Smooth muscle cell (in vitro differentiated cells): ENCODE measurements at regions not wholly inside any gene's neighbourhood (a gene's known extent, or its start where the extent isn't known, plus 50 kb on each side); places are given as distances from the start of the nearest gene placed in this dataset.

Experiments used
- DNase-seq: peaks from one replicate; lab custom pipeline; 2025; ENCODE audit not compliant: unreplicated experiment; lab: John Stamatoyannopoulos, UW
- H2AFZ ChIP-seq: fragments of 200-600 bp; sonication (generic); 2 replicates; pipeline ENCODE4 v1.6.0; 2016; ENCODE audit warnings: antibody characterized with exemption, low read depth, mild to moderate bottlenecking
- H3F3A ChIP-seq: fragments of 200-600 bp; sonication (generic); 2 replicates; pipeline ENCODE4 v1.6.0; 2017; ENCODE audit warnings: antibody characterized with exemption, low read depth
- H3K27ac ChIP-seq: fragments of 200-600 bp; sonication (generic); 2 replicates; pipeline ENCODE4 v1.5.1; 2016; ENCODE audit warnings: low read depth, mild to moderate bottlenecking
- H3K27me3 ChIP-seq: fragments of 200-600 bp; sonication (generic); 2 replicates; pipeline ENCODE4 v1.6.1; 2016; ENCODE audit warnings: low read depth, mild to moderate bottlenecking
- H3K36me3 ChIP-seq: fragments of 200-600 bp; sonication (generic); 2 replicates; pipeline ENCODE4 v1.5.1; 2016; ENCODE audit warnings: low read depth
- H3K4me1 ChIP-seq: fragments of 200-600 bp; sonication (generic); 2 replicates; pipeline ENCODE4 v1.5.1; 2016; ENCODE audit warnings: low read depth
- H3K4me2 ChIP-seq: fragments of 200-600 bp; sonication (generic); 2 replicates; pipeline ENCODE4 v1.6.0; 2016; ENCODE audit warnings: mild to moderate bottlenecking
- H3K4me3 ChIP-seq: fragments of 200-600 bp; sonication (generic); 2 replicates; pipeline ENCODE4 v1.5.1; 2016; ENCODE audit warnings: mild to moderate bottlenecking
- H3K79me2 ChIP-seq: fragments of 200-600 bp; sonication (generic); 2 replicates; pipeline ENCODE4 v1.6.0; 2016; ENCODE audit warnings: low read depth, mild to moderate bottlenecking
- H3K9ac ChIP-seq: fragments of 200-600 bp; sonication (generic); 2 replicates; pipeline ENCODE4 v1.6.0; 2016; ENCODE audit warnings: low read depth
- H3K9me3 ChIP-seq: fragments of 200-600 bp; sonication (generic); replicated peaks from 2 replicates; pipeline ENCODE4 v1.5.1; 2016; ENCODE audit warnings: low read depth
- H4K20me1 ChIP-seq: fragments of 200-600 bp; sonication (generic); 2 replicates; pipeline ENCODE4 v1.6.0; 2016; ENCODE audit warnings: low read depth
- CTCF ChIP-seq: fragments of 200-600 bp; sonication (generic); IDR thresholded peaks from 2 replicates; pipeline ENCODE4 v1.5.1; 2017; ENCODE audit warnings: borderline replicate concordance, mild to moderate bottlenecking, antibody characterized with exemption; ENCODE audit not compliant: insufficient read depth, poor library complexity, severe bottlenecking
- WGBS: methylation state at CpG from one replicate; pipeline ENCODE4 v1.1.7; 2016; ENCODE audit warnings: low lambda C conversion rate; 5-methylcytosine and 5-hydroxymethylcytosine counted together

GRCh38 chr6:126631363-126631762 is 291.4 kb downstream of the CENPW start:
- H4K20me1 ChIP-seq: no peaks in the 10 kb centered on the region
- no peak for TF ChIP-seq CTCF
- no peaks in the 10 kb centered on the region for H3K79me2 ChIP-seq
- peak overlapping the region; percentile 83 for H3K27ac ChIP-seq
- peak overlapping the region; percentile 59 for H3K4me2 ChIP-seq
- peaks cover 6% of the 10 kb centered on the region for H3F3A ChIP-seq
- no peaks in the 10 kb centered on the region for H3K27me3 ChIP-seq
- no peaks in the 10 kb centered on the region for H3K9me3 ChIP-seq
- no peaks in the 10 kb centered on the region for H3K36me3 ChIP-seq
- H2AFZ ChIP-seq: no peak overlapping the region
- DNase-seq: no peak
- 28% methylated on average over 2 of the region's 2 CpGs for WGBS
- H3K9ac ChIP-seq: no peak overlapping the region
- H3K4me1 ChIP-seq: peaks cover 11% of the 10 kb centered on the region
- no peak overlapping the region for H3K4me3 ChIP-seq

- Histone ChIP-seq H3K36me3 (no peaks in the 10 kb centered on the region), H2AFZ (no peak overlapping the region), H3K4me3 (no peak overlapping the region), H4K20me1 (no peaks in the 10 kb centered on the region), H3K27ac (peak overlapping the region; percentile 83), H3K27me3 (no peaks in the 10 kb centered on the region), H3K9me3 (no peaks in the 10 kb centered on the region), H3K4me2 (peak overlapping the region; percentile 59), H3K9ac (peak overlapping the region; percentile 41), H3K4me1 (peaks cover 11% of the 10 kb centered on the region), H3F3A (peaks cover 6% of the 10 kb centered on the region), H3K79me2 (no peaks in the 10 kb centered on the region)
- no peak for DNase-seq
- whole genome bisulfite sequencing: 74% methylated on average over 1 of the region's 1 CpG
- no peak for TF ChIP-seq CTCF
Measured at GRCh38 chr6:126632271-126632670, 292.4 kb downstream of the CENPW start.

- peak overlapping the region; percentile 1 for H2AFZ ChIP-seq
- H3K4me3 ChIP-seq: no peak overlapping the region
- H3K27ac ChIP-seq: no peak overlapping the region
- peaks cover 6% of the 10 kb centered on the region for H3F3A ChIP-seq
- H3K27me3 ChIP-seq: no peaks in the 10 kb centered on the region
- no peak overlapping the region for H3K4me2 ChIP-seq
- no peak for TF ChIP-seq CTCF
- no peaks in the 10 kb centered on the region for H3K79me2 ChIP-seq
- no peak overlapping the region for H3K9ac ChIP-seq
- WGBS: 84% methylated on average over 1 of the region's 1 CpG
- peaks cover 11% of the 10 kb centered on the region for H3K4me1 ChIP-seq
- no peak for DNase-seq
- no peaks in the 10 kb centered on the region for H3K9me3 ChIP-seq
- no peaks in the 10 kb centered on the region for H3K36me3 ChIP-seq
- H4K20me1 ChIP-seq: no peaks in the 10 kb centered on the region
Measured at GRCh38 chr6:126633373-126633772, 293.5 kb downstream of the CENPW start.

- Histone ChIP-seq H3F3A (no peaks in the 10 kb centered on the region), H3K27ac (no peak overlapping the region), H3K4me3 (no peak overlapping the region), H3K9me3 (no peaks in the 10 kb centered on the region), H3K4me2 (no peak overlapping the region), H3K9ac (no peak overlapping the region), H3K4me1 (no peaks in the 10 kb centered on the region), H3K36me3 (no peaks in the 10 kb centered on the region), H3K79me2 (no peaks in the 10 kb centered on the region), H3K27me3 (no peaks in the 10 kb centered on the region), H4K20me1 (no peaks in the 10 kb centered on the region), H2AFZ (no peak overlapping the region)
- WGBS: 89% methylated on average over 2 of the region's 2 CpGs
- no peak for TF ChIP-seq CTCF
- no peak for DNase-seq
Measured at GRCh38 chr6:126640356-126640755, 300.4 kb downstream of the CENPW start.
